Esophagus muscularis mucosa (tissue), 4 donors: ENCODE measurements at regions not wholly inside any gene's neighbourhood (a gene's known extent, or its start where the extent isn't known, plus 50 kb on each side); places are given as distances from the start of the nearest gene placed in this dataset.

Experiments used
- DNase-seq: peaks from one replicate; pipeline ENCODE4 v3.0.0-alpha.2; 2017; ENCODE audit errors: extremely low spot score
- H3K27ac ChIP-seq, 4 donors: fragments of 200-600 bp; sonication (generic); replicated peaks in 1 of 4; 1 replicate in 3 of 4; 2 replicates in 1 of 4; pipeline ENCODE4 v1.5.1; 2016 to 2019; ENCODE audit warnings: mild to moderate bottlenecking in 1 of 4
- H3K27me3 ChIP-seq, 4 donors: fragments of 200-600 bp; sonication (generic); one replicate each; pipeline versions ENCODE4 v1.5.1 to v1.6.0; 2016 to 2019
- H3K36me3 ChIP-seq, 4 donors: fragments of 200-600 bp; sonication (generic); one replicate each; pipeline ENCODE4 v1.5.1; 2016 to 2019
- H3K4me1 ChIP-seq, 4 donors: fragments of 200-600 bp; sonication (generic); one replicate each; pipeline ENCODE4 v1.5.1; 2016 to 2019
- H3K4me3 ChIP-seq, 4 donors: fragments of 200-600 bp; sonication (generic); 1 replicate in 2 of 4; 2 replicates in 2 of 4; pipeline ENCODE4 v1.5.1; 2016 to 2019; ENCODE audit warnings: mild to moderate bottlenecking in 4 of 4, moderate library complexity in 1 of 4
- H3K9me3 ChIP-seq, 4 donors: fragments of 200-600 bp; sonication (generic); 1 replicate in 3 of 4; 2 replicates in 1 of 4; pipeline ENCODE4 v1.5.1; 2016 to 2019
- EP300 ChIP-seq: sonication (generic); formaldehyde crosslinking; IDR thresholded peaks from one replicate; pipeline ENCODE4 v1.6.1; 2017; ENCODE audit warnings: antibody characterized with exemption
- POLR2A ChIP-seq: fragments of 450-650 bp; IDR thresholded peaks from one replicate; pipeline ENCODE4 v1.6.1; 2017; ENCODE audit warnings: antibody characterized with exemption, moderate library complexity, mild to moderate bottlenecking, low read depth
- POLR2AphosphoS5 ChIP-seq, 2 donors: sonication (generic); formaldehyde crosslinking; IDR thresholded peaks; one replicate each; pipeline ENCODE4 v1.6.1; 2017; ENCODE audit warnings: antibody characterized with exemption in 2 of 2
- WGBS: methylation state at CpG from one replicate; pipeline ENCODE4 v1.1.5; 2018; 5-methylcytosine and 5-hydroxymethylcytosine counted together
- intact Hi-C: fragments of 100-400 bp; cut with DNase I; formaldehyde crosslinking; loops from one replicate; pipeline ENCODE4 v1.15.1; 2023
- TF ChIP-seq, protein P1 (sequence below), 3 experiments: fragments of 200-600 bp in 2 of 3; fragments of 450-650 bp in 1 of 3; sonication (generic) in 2 of 3; IDR thresholded peaks; one replicate each; pipeline ENCODE4 v1.5.1; 2017 to 2019; ENCODE audit warnings: antibody characterized with exemption in 3 of 3, mild to moderate bottlenecking in 2 of 3, moderate library complexity in 1 of 3

DNA sequence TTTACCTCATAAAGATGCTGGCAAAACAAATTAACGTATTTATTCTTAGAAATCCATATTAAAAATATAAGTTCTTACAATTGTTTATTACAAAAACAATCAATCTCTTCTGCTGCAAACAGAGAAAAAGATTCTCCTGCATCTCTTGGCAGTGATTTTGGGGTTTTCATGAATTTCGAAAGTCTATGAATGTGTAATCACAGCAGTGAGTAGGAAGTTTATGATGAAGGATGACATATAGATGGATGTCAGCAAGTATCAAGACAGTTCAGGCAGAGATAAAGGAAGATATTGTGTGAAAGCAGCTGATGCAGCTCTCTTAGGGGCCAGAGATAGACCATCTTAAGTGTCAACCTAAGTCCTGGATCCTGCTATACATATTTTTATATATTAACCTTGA lies 196.9 kb upstream of the BANK1 start:
- 77% methylated on average over 2 of the region's 2 CpGs for WGBS
- intact Hi-C loops = no loop called here
- DNase-seq = no peak
- no peak overlapping the region for H3K4me3 ChIP-seq
- H3K36me3 ChIP-seq = no peaks in the 10 kb centered on the region
- no peaks in the 10 kb centered on the region for H3K27me3 ChIP-seq
- no peaks in the 10 kb centered on the region for H3K9me3 ChIP-seq
- TF ChIP-seq EP300 (no peak), POLR2AphosphoS5 (IDR thresholded peaks at IDR 0.05) (no peak), POLR2A (no peak)
- TF ChIP-seq, protein P1, sequence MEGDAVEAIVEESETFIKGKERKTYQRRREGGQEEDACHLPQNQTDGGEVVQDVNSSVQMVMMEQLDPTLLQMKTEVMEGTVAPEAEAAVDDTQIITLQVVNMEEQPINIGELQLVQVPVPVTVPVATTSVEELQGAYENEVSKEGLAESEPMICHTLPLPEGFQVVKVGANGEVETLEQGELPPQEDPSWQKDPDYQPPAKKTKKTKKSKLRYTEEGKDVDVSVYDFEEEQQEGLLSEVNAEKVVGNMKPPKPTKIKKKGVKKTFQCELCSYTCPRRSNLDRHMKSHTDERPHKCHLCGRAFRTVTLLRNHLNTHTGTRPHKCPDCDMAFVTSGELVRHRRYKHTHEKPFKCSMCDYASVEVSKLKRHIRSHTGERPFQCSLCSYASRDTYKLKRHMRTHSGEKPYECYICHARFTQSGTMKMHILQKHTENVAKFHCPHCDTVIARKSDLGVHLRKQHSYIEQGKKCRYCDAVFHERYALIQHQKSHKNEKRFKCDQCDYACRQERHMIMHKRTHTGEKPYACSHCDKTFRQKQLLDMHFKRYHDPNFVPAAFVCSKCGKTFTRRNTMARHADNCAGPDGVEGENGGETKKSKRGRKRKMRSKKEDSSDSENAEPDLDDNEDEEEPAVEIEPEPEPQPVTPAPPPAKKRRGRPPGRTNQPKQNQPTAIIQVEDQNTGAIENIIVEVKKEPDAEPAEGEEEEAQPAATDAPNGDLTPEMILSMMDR (IDR thresholded peaks at IDR 0.05) = no peak
- H3K4me1 ChIP-seq = no peaks in the 10 kb centered on the region
- no peak overlapping the region for H3K27ac ChIP-seq

DNA sequence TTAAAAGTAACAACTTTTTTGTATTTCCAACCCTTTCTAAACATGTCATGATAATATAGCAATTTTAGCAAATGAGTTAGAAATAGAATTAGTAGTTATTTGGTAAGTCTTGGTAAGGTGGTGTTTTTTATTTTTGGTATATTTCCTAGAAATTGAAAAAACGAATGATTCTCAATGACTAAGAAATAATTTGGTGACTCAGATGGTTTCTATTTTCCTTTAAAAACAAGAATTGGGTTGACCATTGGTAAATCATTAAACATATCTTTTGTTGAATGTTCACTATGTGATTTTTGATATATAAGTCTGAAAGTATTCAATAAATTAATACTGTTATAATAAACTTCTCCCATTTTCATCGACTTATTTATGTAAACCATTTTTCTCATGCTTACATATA lies 206.2 kb upstream of the BANK1 start:
- no peak overlapping the region for H3K27ac ChIP-seq
- no peak for TF ChIP-seq POLR2A
- TF ChIP-seq, protein P1 (IDR thresholded peaks at IDR 0.05) = no peak
- TF ChIP-seq POLR2AphosphoS5 (IDR thresholded peaks at IDR 0.05) = no peak
- no peak for TF ChIP-seq EP300
- peaks cover 0 to 15% (median 9%) of the 10 kb centered on the region in 4 donors for H3K9me3 ChIP-seq
- 65% methylated on average over 2 of the region's 2 CpGs for WGBS
- H3K36me3 ChIP-seq = no peaks in the 10 kb centered on the region
- no peak for DNase-seq
- H3K4me3 ChIP-seq = no peak overlapping the region
- no peaks in the 10 kb centered on the region for H3K4me1 ChIP-seq
- intact Hi-C loops = no loop called here
- H3K27me3 ChIP-seq = no peaks in the 10 kb centered on the region

DNA sequence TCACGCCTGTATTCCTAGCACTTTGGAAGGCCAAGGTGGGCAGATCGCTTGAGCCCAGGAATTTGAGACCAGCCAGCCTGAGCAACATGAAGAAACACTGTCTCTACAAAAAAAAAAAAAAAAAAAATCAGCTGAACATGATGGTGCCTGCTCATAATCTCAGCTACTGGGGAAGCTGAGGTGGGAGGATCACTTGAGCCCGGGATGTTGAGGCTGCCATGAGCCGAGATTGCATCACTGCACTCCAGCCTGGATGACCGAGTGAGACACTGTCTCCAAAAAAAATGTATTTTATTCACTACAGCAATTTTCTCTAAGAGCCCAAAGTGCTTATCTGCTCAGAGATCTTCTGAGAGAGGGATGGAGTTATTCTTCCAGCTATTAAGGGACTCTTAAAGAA lies 215.8 kb upstream of the PPP3CA start:
- Histone ChIP-seq H3K9me3 (peaks cover 0 to 2% (median under 1%) of the 10 kb centered on the region in 4 donors), H3K4me3 (no peak overlapping the region), H3K4me1 (no peaks in the 10 kb centered on the region), H3K27ac (no peak overlapping the region), H3K27me3 (no peaks in the 10 kb centered on the region), H3K36me3 (no peaks in the 10 kb centered on the region)
- no peak for DNase-seq
- WGBS = 86% methylated on average over 5 of the region's 5 CpGs
- intact Hi-C loops = no loop called here
- TF ChIP-seq POLR2AphosphoS5 (IDR thresholded peaks at IDR 0.05) = no peak
- TF ChIP-seq EP300 = no peak
- no peak for TF ChIP-seq POLR2A
- TF ChIP-seq, protein P1 (IDR thresholded peaks at IDR 0.05) = no peak

DNA sequence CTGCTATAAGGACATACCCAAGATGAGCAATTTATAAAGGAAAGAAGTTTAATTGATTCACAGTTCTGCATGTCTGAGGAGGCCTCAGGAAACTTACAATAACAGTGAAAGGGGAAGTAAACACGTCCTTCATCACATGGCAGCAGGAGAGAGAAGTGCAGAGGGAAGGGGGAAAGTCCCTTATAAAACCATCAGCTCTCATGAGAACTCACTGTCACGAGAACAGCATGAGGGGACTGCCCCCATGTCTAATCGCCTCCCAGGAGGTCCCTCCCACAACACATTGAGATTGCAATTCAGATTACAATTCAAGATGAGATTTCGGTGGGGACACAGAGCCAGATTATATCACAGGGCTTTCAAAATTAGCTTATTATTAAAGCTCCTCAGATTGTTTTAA lies 209.5 kb upstream of the PPP3CA start:
- H3K9me3 ChIP-seq = peaks cover 0 to 9% (median 4%) of the 10 kb centered on the region in 4 donors
- H3K36me3 ChIP-seq = no peaks in the 10 kb centered on the region
- no peak overlapping the region for H3K4me3 ChIP-seq
- intact Hi-C loops = no loop called here
- no peak overlapping the region for H3K27ac ChIP-seq
- WGBS = 67% methylated on average over 4 of the region's 4 CpGs
- H3K4me1 ChIP-seq = no peaks in the 10 kb centered on the region
- TF ChIP-seq EP300 = no peak
- TF ChIP-seq, protein P1 (IDR thresholded peaks at IDR 0.05) = no peak
- TF ChIP-seq POLR2A = no peak
- no peak for TF ChIP-seq POLR2AphosphoS5 (IDR thresholded peaks at IDR 0.05)
- DNase-seq = no peak
- H3K27me3 ChIP-seq = no peaks in the 10 kb centered on the region

DNA sequence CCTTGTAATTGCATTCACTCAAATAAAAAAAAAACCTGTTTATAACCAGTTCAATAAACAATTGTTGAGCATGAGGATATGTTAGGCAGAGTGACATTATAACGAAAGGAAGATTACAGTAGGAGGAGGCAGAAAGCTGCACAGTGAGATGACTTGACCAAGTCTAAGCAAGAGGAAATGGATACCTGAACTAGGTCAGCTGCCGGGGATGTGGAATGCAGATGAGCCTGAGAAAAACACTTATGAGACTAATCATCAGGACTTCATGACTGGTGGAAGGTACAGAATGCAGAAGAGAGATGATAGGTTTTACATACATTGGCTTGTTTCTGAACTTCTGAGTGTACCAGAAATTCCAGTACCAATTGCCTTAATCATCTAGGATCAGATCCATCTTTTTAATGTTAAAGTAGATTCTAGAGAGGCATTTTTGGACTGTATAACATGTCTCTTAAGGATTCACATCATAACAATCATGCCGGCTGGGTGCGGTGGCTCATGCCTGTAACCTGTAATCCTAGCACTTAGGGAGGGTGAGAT lies 208.1 kb upstream of the PPP3CA start:
- TF ChIP-seq POLR2AphosphoS5 (IDR thresholded peaks at IDR 0.05) (no peak), POLR2A (no peak), EP300 (no peak)
- TF ChIP-seq, protein P1 (IDR thresholded peaks at IDR 0.05) = no peak

More for the DNA sequence above, 208.1 kb upstream of the PPP3CA start:
- H3K27ac ChIP-seq = no peak overlapping the region
- no peaks in the 10 kb centered on the region for H3K4me1 ChIP-seq
- WGBS = 56% methylated on average over 4 of the region's 4 CpGs
- no peaks in the 10 kb centered on the region for H3K27me3 ChIP-seq
- DNase-seq = no peak
- peaks cover 0 to 9% (median 4%) of the 10 kb centered on the region in 4 donors for H3K9me3 ChIP-seq
- no peaks in the 10 kb centered on the region for H3K36me3 ChIP-seq
- no peak overlapping the region for H3K4me3 ChIP-seq
- intact Hi-C loops = no loop called here
